22Rv1 (cell line): ENCODE measurements at regions not wholly inside any gene's neighbourhood (a gene's known extent, or its start where the extent isn't known, plus 50 kb on each side); places are given as distances from the start of the nearest gene placed in this dataset.

Source experiments
- CTCF ChIP-seq: fragments of 450-650 bp; IDR thresholded peaks from 2 replicates; pipeline ENCODE4 v1.5.1; 2017; ENCODE audit warnings: mild to moderate bottlenecking
- ZFX ChIP-seq: fragments of 450-650 bp; IDR thresholded peaks from 2 replicates; pipeline ENCODE4 v1.6.1; 2017; ENCODE audit warnings: antibody characterized with exemption, borderline replicate concordance

- TF ChIP-seq CTCF (no peak), ZFX (no peak)
Measured at GRCh38 chr17:14579716-14580115, 278.8 kb downstream of the HS3ST3B1 start.
